Ureter (tissue), 1 donor: ENCODE measurements at regions not wholly inside any gene's neighbourhood (a gene's known extent, or its start where the extent isn't known, plus 50 kb on each side); places are given as distances from the start of the nearest gene placed in this dataset.
"Not testable (repeated sequence)": the region's sequence is repeated elsewhere in the genome, so short reads cannot be mapped to it uniquely, and the experiment has no call there.

Experiments used
- DNase-seq: peaks from one replicate; pipeline ENCODE4 v3.0.0-alpha.2; 2020; ENCODE audit warnings: low spot score
- donor health status: DM: yes; HTN: yes; CAD: no.

DNA sequence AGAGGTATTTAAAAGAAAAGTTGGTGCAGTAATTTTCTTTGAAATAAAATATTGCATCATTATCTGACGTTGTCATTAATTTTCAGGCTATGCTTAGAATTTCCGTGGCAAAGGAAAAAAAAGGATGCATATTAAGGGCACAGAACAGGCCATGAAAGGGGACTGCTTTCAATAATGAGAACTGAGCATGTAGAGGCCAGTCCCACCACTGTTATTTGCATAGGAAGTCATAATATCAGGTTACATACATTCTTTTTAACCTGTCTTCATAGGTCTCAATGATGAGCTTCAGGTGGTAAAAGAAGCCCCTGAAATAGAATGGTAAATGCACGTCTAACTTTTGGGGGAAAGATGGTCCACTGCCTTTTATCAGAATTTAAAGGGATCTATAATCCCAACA lies 272.1 kb upstream of the ALCAM start:
- no peak for DNase-seq

DNA sequence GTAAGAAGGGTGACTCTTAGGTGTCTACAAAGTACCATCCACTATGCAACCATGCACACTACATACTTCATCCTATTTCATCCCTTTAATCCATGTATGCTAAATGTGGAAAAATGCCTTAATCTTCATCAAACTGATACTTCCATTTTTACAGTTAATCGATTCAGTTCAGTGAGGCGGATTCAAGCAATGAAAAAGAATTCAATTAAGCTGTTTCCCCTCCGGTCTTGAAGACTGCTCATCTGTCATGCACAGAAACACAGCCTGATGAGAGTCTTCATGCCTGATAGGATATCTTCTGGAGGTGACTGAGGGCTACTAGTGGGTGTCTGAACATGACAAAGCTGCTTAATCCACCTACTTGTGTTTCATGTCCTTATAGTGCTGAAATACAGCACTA lies 270.6 kb upstream of the ALCAM start:
- DNase-seq = no peak

DNA sequence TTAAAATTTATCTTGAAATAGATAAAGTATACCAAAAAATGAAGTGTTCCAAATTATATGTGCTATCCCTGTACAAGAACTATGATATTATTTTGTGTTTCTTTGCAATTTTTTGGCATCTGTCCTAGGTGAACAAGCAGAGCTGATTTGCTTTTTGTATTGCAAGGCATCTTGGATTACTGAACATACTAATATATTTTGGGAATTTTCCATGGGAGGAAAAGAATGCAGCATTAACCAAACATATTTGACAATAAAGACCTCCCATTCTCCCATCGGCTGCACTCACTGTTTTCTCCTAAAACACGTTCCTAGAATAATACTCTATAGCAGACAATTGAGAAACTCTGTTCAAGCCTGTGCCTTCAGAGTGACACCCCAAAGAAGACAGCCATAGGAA lies 265.1 kb upstream of the ALCAM start:
- no peak for DNase-seq

DNA sequence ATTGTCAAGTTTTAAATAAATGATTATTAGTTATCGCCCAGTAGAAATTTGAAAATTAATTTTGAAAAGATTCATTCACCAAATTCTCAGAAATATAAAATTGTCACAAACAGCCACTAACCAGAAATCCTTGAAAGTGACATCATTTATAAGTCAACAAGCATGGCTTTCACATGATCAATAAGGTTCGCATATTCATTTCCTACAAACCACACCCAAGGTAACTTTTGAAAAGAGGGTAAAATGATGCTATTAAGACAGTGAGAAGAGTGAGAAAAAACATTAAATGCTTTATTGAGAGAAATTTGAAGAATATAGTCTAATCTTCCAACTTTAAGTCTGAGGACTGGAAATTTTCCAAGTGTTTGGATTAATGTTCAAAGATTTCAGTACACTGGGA lies 263.6 kb upstream of the ALCAM start:
- DNase-seq = no peak

DNA sequence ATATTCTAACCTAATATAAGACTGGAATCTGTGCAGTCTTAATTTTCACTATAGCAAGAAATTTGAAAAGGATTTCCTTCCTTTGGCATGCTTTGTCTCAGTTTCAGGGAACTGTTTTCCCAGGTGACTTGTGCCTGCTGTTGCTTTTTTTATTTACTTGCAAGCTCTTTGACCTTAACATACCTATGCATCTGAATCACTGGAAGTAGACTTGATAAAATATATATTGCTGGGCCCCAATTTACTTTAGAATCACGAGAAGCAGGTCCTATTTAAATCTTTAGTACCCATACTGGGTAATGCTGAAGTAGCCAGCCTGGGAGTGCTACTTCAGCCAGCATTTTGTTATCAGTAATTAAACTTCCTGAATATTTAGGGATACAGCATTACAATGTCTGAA lies 257.9 kb upstream of the ALCAM start:
- DNase-seq = no peak

DNA sequence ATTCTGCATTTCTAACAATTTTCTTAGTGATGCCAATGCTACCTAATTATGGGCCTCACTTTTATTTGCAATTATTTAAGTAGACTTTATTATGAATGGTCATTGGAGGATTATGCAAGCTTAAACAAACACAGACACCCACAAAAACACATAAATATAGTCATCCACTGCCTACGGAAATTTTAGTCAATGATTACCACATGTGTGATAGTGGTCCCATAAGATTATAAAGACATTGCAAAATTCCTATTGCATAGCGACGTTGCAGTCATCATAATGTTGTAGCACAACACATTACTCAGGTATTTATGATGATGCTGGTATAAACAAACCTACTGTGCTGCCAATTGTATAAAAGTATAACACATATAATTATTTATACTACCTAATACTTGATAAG lies 247.8 kb upstream of the ALCAM start:
- no peak for DNase-seq

DNA sequence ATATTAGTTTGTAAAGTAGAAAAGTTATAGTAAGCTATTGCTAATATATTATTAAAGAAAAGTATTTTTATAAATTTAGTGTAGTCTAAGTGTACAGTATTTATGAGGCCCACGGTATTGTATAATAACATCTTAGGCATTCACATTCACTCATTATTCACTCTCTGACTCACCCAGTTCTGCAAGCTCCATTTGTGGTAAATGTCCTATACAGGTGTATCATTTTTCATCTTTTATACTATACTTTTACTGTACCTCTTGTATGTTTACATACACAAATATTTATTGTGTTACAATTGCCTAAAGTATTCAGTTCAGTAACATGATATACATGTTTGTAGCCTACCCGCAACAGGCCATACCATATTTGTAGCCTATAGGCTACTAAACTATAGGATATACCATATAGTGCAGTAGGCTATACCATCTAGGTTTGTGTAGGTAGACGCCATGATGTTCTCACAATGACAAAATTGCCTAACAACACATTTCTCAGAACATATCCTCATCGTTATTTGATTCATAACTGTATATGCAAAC lies 246.8 kb upstream of the ALCAM start:
- DNase-seq = no peak

DNA sequence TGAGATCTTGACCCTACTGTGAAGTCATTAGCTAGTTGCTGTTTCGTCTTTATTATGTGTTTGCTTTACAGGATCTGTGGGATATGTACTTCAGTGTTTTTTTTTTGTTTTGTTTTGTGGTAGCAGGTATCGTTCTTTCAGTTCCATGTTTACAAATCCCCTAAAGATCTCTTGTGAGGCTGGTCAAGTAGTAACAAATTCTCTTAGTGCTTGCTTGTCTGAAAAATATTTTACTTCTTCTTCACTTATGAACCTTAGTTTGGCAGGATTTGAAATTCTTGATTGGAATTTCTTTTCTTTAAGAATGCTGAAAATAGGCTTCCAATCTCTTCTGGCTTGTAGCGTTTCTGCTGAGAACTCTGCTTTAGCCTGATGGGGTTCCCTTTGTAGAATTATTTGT lies 235.8 kb upstream of the ALCAM start:
- DNase-seq = no peak

DNA sequence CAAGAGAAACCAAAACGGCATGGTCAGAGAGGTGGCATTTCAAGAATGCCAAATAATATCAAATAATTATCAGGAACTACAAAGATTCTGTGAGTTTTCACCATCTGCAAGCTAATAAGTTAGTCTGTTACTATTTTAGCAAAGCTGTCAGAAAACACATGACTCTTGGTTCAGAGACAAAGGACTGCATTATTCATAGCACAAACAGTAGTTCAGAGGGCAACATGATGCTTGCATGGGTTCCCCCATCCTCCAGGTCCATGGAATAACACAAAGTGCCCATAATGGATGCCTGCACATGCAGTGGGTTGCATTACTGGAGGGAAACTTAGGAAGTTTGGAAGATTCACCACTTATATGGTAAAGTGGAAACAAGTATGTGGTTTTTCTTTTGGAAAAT lies 228.8 kb upstream of the ALCAM start:
- DNase-seq = no peak

DNA sequence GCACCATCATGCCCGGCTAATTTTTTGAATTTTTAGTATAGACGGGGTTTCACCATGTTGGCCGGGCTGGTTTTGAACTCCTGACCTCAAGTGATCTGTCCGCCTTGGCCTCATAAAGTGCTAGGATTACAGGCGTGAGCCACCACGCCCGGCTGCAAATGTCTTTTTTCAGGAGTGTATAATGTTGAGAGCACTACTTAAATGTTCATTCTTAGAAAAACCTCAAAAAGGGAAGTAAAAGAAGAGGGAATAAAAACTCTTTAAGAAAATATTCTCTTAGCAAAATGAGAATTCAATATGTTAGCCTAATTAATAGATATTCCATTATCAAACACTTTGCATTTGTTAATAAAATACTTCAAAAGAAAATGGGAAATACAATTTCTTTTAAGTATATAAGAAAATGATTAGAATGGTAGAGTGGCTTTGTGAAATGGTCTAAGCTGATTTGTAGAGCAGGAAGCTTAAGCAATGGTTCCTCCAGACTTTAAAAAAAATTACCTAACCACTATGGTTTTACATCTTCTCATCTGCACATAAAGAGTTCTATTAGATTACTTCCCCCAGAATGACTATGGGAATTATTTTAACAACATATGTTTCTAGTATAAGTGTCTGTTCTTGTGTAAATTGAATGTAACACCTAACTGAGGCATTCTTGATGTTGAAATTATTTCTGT lies 226.7 kb upstream of the ALCAM start:
- DNase-seq = no peak

DNA sequence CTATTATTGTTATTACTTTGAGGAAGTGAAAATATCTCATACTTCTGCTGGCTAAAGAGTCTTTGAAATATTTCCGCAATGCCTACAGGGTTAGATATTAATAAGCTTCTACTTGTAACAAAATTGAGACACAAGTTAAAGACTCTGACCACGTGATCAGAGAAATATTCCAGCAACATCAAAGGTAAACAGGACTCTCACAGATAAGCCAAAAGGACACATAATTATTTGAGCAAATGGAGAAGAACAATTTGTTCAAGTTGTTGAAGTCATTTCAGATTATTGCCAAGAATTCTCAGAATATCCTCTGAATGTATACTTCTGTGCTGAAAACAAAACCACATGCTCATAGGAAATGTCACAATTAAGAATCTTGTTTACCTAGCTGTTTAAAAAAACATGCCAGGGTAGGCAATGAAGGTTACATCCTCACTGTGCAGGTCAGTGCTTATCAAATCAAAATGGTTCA lies 225.8 kb upstream of the ALCAM start:
- DNase-seq = no peak

DNA sequence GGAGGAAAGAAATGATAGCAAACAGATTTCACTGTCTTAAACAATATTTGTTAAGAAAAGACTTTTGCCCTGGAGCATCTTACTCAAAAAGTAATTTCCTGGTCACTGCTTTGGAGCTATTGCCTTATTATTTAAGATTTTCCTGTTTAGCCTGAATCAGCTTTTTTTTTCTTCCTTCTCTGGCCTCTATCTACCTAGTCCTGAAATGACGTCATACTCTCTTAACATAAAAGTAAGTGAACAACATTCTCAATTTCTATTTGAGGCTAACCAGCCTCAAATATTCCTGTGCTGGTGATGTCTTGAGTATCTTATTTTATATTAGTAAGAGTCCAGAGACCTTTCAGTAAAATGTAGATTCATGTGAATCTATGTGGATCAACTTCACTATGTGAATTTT lies 221.9 kb upstream of the ALCAM start:
- no peak for DNase-seq

DNA sequence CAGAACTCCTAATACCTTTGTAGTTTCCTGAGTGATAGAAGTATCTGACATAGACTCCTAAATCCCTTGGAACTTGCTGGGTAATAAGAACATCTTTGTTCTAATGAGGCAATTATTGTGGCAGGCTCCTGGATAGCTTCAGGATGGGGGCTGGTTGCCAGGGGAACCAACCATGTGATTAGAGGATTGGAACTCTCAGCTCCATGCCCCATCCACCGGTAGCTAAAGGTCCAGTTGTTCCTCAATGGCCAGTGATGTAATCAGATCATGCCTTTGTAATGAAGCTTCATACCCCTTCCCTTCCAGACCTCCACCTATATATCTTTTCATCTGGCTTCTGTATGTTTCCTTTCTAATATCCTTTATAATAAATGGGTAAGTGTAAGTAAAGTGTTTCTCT lies 221.2 kb upstream of the ALCAM start:
- DNase-seq = no peak

DNA sequence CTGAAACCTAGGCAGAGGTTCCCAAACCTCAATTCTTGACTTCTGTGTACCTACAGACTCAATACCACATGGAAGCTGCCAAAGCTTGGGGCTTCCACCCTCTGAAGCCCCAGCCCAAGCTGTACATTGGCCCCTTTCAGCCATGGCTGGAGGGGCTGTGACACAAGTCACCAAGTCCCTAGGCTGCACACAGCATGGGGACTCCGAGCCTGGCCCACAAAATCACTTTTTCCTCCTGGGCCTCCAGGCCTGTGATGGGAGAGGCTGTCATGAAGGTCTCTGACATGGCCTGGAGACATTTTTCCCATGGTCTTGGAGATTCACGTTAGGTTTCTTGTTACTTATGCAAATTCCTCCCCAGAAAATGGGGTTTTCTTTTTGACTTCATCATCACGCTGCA lies 217.5 kb upstream of the ALCAM start:
- DNase-seq = not testable (repeated sequence)

DNA sequence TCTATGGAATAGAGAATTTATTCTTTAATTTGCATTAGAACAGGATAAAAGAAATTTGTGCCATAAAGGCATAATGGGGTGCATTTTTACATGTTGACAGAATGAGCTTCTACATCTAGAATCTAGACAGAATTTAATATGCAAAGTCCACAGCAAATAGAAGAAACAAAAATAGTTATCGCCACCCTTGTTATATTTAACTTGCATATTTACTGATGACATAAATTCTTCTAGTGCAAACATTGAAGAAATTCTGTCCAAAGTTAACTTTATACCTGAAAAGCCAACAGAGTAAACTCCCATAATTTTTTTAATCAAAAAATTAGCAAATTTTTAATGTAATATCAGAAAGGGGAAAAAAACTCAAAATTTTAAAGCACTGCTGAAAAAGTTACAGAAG lies 213.7 kb upstream of the ALCAM start:
- DNase-seq = no peak

DNA sequence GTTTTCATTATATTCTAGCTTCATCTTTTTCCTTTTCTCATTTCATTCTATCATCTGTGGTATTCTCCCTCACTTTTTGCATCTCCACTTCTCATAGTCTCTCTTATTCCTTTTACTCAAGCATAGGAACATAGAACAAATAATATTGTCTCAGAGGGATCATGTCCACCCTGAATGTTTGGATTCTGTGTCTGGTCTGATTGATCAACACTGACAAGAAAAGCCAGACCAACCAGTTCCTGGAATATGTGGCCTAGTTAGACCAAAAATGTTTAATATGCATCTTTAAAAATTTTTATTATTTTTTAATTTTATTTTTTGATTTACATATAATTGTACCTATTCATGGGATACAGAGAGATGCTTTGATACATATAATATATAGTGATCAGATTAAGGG lies 212.0 kb upstream of the ALCAM start:
- DNase-seq = no peak

DNA sequence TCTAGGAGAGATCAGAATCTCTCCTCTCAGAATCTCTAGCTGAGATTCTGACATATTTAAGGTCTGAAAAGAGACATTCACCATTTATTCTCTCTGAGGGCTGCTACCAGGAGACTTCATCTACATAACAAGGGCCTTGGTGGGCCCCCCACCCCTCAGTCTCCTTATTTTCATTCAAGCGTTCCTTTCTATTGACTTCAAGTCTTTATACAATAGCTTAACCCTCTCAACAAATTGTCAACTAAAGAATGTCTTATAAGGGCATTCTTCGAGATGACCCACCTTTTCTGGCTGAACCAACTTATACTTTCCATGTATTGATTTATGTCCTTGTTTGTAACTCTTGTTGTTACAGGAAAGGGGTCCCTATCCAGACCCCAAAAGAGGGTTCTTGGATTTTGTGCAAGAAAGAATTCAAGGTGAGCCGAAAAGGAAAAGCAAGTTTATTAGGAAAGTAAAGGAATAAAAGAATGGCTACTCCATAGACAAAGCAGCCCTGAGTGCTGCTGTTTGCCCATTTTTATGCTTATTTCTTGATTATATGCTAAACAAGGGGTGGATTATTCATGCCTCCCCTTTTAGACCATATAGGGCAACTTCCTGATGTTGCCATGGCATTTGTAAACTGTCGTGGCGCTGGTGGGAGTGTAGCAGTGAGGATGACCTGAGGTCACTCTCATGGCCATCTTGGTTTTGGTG lies 209.5 kb upstream of the ALCAM start:
- DNase-seq = no peak

DNA sequence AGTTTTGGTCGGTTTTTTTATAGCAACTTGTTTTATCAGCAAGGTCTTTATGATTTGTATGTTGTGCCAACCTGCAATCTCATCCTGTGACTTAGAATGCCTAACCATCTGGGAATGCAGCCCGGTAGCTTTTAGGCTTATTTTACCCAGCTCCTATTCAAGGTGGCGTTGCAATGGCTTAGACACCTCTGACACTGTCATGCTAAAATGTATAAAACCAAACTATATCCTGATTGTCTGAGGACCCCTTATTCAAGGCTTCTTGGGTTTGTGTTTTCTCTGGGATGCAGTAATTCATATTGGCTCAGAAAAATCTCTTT lies 209.0 kb upstream of the ALCAM start:
- no peak for DNase-seq

DNA sequence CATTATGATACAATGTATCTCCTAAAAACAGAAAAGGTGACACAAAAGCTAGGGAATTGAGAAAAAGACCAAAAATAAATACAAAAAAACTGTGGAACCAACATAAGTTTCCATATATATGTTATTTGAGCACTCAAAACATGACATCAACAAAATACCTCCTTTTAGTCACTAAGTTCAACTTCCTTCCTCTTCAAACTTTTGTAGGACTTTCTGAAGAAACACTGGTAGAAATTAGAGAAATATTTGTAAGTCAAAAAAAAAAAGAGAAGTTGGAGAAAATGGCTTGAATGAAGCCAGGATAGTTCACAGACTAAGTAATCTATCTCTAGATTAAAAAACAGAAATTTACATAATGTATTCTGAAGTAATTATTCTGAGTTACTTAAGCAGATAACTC lies 208.4 kb upstream of the ALCAM start:
- no peak for DNase-seq

DNA sequence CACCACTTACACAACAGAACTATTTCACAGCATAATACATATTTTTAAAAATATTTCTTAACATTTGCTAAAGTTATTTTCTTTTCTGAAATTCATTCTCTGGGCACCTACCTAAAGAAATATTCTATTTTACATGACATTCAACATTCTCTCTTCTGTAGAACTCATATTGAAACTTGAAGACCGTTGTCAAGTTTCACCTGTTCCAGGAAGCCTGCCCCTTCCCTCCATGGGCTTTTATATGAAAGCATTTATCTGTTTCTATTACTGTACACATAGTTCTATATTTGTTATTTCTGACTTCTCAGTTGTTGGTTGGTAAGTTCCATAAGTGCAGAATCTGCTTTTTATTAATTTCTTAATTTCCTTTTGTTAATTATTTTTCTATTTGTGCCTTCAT lies 204.3 kb upstream of the ALCAM start:
- DNase-seq = no peak

DNA sequence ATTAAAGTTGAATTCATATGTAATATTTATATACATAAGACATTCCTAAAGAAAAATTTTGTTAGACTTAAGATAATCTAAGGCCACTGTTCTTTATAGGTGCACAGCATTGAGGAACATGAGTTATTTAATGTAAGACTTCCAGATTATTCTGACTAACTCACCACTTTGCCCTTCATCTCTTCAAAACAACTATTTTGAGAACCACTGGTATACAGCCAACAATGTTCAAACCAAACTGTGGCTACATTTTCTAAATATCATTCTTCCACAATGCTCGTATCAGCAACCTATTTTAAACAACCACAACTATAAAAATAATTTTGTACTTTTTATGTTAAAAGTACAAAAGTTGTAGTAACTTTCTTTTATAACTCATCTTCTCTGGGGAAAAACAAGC lies 199.8 kb upstream of the ALCAM start:
- no peak for DNase-seq

DNA sequence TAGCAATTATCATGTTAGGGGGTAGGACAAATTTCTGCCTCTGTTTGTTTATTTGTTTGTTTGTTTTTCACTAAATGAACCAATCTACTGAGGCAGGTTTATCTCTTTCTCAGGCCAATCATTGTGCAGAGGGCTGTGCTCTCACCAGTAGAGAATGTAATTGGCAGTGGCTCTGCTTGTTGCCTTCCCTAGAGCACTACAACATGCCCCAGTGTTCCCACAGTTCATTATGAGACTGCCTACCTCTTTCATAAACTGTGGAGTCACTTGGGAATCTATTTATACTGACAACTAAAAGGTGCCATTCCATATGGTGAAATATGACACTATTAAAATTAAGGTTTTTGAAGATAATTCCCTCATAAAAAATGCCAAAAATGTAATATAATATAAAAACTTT lies 196.3 kb upstream of the ALCAM start:
- no peak for DNase-seq

DNA sequence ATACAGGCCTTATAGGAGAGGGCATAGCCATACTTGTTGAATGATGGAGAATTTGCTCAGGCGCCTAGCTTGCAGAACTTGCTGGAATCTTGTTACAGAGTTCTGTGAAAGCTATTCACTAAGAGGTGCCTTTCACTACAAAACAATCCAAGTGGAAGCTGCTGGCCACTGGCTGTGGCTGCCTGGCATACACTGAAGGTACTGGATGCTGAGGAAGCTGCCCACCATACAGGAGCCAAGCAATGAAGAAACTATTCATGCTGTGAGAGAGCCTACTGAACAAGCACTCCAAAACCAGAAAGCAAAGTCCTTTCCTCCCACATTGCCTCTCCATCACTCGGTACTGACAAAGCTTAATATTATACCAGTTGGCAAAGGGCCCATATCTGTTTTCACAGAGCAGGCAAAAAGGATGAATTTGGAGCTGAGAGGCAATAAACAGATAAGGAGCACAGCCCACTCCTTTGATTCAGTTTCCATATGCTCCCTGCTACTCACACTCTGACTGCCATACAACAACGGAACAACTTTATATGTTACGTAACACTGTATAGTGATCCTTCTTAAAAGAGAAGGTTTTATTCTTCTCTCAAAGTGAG lies 192.6 kb upstream of the ALCAM start:
- DNase-seq = no peak
